Epithelial cell of prostate (primary cell): ENCODE measurements at regions not wholly inside any gene's neighbourhood (a gene's known extent, or its start where the extent isn't known, plus 50 kb on each side); places are given as distances from the start of the nearest gene placed in this dataset.

Experiments
- DNase-seq: peaks from one replicate; pipeline ENCODE4 v3.0.0-alpha.2; 2011; ENCODE audit warnings: low read depth, low spot score
- H3K27ac ChIP-seq: fragments of 450-650 bp; 2 replicates; pipeline ENCODE4 v1.5.1; 2017; ENCODE audit warnings: mild to moderate bottlenecking

DNA sequence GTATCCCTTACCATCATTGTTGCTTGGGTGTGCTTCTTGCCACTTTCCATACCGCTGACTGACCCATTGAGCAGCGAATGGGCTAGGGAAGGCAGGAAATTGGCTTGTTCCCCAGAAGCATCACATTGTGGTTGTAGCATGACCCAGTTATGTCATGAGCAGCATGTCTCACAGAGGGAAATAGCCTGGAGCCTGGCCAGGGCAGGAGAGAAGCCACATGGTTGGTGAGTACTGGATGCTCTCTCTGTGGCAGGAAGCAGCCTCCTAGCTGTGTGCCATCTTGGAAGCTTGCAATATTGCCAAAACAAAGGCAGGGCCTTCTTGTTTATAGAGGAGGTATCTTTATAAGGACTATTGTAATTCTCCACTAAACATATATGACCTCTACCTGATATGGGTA is 482.6 kb downstream of the PIK3C3 start:
- no peak overlapping the region for H3K27ac ChIP-seq
- no peak for DNase-seq

GRCh38 chr18:42442656-42443055 is 487.6 kb downstream of the PIK3C3 start:
- H3K27ac ChIP-seq = no peak overlapping the region
- no peak for DNase-seq

GRCh38 chr18:42444349-42444748 is 489.3 kb downstream of the PIK3C3 start:
- H3K27ac ChIP-seq = no peak overlapping the region
- no peak for DNase-seq

DNA sequence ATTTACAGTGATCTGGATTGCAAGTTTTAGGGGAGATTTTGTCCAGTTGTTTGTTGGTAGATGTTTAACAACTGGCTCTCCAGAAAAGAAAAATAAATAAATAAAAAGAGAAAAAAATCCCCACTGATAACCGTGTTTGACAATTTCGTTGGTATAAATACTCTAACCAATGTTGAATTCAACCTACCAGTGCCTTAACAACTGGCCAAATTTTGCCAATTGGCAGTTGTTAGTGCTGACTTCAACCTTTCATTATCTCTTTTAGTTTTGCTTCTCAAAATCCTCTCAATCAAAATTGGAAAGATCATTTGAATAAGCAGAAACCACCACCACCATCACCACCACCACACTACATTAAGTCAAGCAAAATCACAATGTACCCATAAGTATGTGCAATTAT is 490.3 kb downstream of the PIK3C3 start:
- DNase-seq = no peak

DNA sequence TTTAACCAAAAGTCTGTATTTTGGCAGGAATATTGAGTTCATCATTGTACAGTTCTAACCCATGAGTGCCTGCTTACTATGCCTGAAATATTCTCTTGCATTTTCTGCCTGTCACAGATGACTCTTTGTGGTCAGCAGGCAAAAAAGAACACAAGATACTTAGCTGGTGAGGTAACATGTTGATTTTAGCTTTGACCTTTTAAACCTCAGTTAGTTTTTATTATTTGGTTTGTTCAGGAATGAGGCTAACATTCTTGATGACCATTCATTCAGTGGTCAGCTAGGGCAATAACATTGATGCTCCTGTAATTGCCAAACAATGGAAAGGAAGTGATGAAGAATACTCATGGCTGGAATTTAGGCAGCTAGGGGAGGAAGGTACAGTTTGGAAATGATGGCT is 491.2 kb downstream of the PIK3C3 start:
- H3K27ac ChIP-seq = no peak overlapping the region
- DNase-seq = no peak

More for the DNA sequence above, 490.3 kb downstream of the PIK3C3 start:
- no peak overlapping the region for H3K27ac ChIP-seq

- H3K27ac ChIP-seq = no peak overlapping the region
- DNase-seq = no peak
Observed at GRCh38 chr18:42447688-42448087, 492.7 kb downstream of the PIK3C3 start.

- no peak for DNase-seq
- no peak overlapping the region for H3K27ac ChIP-seq
Observed at GRCh38 chr18:42458226-42458625, 503.2 kb downstream of the PIK3C3 start.

GRCh38 chr18:42459873-42460272 is 504.8 kb downstream of the PIK3C3 start:
- no peak overlapping the region for H3K27ac ChIP-seq
- no peak for DNase-seq

DNA sequence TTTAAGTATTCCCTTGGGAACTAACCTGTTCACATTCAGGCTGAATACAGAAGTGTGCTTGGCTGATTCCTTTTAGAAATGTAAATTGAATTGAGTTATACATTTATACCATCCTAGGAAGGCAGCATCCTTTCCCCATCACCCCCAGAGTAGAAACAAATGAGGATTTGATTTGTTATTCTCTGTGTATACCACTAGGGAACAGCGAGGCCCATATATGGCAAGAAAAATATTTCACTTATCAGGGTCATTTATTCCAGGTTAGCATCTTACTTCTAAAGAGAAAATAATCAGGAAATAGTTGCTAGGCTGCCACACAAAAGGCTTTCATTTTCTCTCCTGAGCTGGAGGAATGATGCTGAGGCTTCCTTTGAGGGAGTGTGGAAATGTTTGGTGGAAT is 516.9 kb downstream of the PIK3C3 start:
- DNase-seq = no peak
- no peak overlapping the region for H3K27ac ChIP-seq

GRCh38 chr18:42473611-42474010 is 518.6 kb downstream of the PIK3C3 start:
- no peak overlapping the region for H3K27ac ChIP-seq
- no peak for DNase-seq

- DNase-seq = no peak
- H3K27ac ChIP-seq = no peak overlapping the region
Observed at GRCh38 chr18:42474577-42474976, 519.5 kb downstream of the PIK3C3 start.

- no peak overlapping the region for H3K27ac ChIP-seq
- DNase-seq = no peak
Observed at GRCh38 chr18:42475157-42475556, 520.1 kb downstream of the PIK3C3 start.

GRCh38 chr18:42477267-42477666 is 522.2 kb downstream of the PIK3C3 start:
- DNase-seq = no peak
- H3K27ac ChIP-seq = no peak overlapping the region

- H3K27ac ChIP-seq = no peak overlapping the region
- no peak for DNase-seq
Observed at GRCh38 chr18:42480441-42480840, 525.4 kb downstream of the PIK3C3 start.

- DNase-seq = no peak
- H3K27ac ChIP-seq = no peak overlapping the region
Observed at GRCh38 chr18:42484648-42485047, 529.6 kb downstream of the PIK3C3 start.

- DNase-seq = no peak
- no peak overlapping the region for H3K27ac ChIP-seq
Observed at GRCh38 chr18:42486271-42486670, 531.2 kb downstream of the PIK3C3 start.

DNA sequence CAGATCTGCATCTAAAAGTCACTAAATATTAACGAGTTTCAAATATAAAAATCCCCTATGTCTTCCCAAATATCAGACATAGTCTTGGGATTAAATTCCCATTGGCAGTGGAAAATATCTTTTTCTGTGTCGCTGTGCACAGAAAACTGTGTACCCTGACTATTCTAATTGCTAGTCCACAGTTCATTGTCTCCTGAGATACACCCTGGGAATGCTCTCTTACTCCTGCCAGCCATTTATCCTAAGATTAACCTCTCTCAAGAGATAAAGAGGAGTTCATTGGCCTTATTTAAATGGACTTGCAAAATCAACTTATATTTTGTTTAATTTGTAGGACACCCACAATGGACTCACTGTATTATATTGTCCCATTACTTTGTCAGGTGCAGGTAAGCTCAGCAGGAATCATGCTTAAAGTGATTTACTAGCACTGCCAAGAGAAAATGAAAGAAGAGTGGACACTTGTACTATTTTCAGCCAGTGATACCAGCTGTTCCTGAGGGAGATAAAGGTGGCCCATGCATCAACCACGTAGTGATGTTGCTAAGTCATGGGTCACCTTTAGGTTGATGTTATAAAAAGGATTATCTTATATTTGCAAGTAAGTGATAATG is 553.8 kb downstream of the PIK3C3 start:
- no peak for DNase-seq
- H3K27ac ChIP-seq = no peak overlapping the region

- no peak for DNase-seq
- H3K27ac ChIP-seq = no peak overlapping the region
Observed at GRCh38 chr18:42509750-42510415, 554.8 kb downstream of the PIK3C3 start.

DNA sequence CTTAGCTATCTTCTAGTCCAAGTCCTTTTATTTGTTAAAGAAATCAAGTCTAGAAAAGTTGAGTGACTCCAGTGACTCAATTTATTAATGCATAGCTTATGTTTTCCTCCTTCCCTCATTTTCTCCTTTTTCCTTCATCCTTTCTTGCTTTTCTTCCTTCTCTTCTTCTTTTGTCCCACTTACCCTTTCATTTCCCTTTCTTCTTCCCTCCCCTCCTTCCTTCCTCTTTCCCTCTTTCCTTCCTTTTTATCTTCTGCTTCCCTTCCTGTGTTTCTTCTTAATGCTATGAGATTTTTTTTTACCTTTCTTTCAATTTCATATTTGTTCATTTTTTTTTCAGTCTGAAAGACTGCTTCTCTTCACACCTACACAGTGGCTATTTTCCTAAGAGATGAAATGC is 555.5 kb downstream of the PIK3C3 start:
- DNase-seq = no peak
- H3K27ac ChIP-seq = no peak overlapping the region

DNA sequence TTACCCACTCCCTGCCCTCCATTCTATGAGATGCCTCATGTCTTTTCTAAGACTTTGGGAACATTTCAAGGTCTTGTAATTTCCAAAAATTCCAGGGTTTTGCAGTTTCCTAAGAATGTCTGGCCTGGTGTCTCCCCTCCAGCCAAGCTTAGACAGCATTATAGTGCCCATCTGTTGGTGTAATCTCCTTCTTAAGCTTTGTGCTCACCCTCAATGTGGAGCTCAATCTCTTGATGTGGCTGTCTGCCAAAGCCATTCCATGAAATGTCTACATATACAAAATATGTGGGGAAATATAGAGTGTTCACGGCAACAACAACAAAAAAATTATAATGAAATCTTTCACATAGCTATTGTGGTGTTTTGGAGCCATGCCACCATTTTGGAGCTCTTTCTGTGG is 558.4 kb downstream of the PIK3C3 start:
- H3K27ac ChIP-seq = no peak overlapping the region
- DNase-seq = no peak

- H3K27ac ChIP-seq = no peak overlapping the region
- DNase-seq = peak; percentile 3
Observed at GRCh38 chr18:42514512-42514911, 559.5 kb downstream of the PIK3C3 start.

GRCh38 chr18:42517896-42518295 is 562.9 kb downstream of the PIK3C3 start:
- DNase-seq = no peak
- no peak overlapping the region for H3K27ac ChIP-seq
